NCI-H2227 (cell line): ENCODE measurements at regions not wholly inside any gene's neighbourhood (a gene's known extent, or its start where the extent isn't known, plus 50 kb on each side); places are given as distances from the start of the nearest gene placed in this dataset.
"Not testable (repeated sequence)": the region's sequence is repeated elsewhere in the genome, so short reads cannot be mapped to it uniquely, and the experiment has no call there.

Source experiments
- DNase-seq: peaks from one replicate; lab custom pipeline; 2025; ENCODE audit not compliant: unreplicated experiment; lab: John Stamatoyannopoulos, UW

DNA sequence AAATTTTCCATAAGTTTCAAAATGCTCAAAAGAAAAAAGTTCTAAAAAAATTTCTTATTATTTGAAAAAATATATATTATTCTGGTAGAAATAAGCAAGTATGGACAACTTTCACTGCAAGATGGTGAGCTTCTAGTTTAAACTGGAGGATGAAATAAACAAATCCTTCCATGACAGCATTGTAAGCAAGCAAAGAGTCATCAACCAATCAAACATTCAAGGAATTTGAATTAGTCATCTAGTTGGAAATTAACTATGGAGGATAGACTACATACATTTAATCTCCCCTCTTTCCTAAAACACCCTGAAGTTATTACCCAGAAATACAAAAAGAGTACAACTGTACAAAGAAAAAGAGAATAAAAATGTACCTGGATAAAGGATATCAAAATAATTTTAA is 51.0 kb upstream of the IRX5 start:
- DNase-seq = no peak

DNA sequence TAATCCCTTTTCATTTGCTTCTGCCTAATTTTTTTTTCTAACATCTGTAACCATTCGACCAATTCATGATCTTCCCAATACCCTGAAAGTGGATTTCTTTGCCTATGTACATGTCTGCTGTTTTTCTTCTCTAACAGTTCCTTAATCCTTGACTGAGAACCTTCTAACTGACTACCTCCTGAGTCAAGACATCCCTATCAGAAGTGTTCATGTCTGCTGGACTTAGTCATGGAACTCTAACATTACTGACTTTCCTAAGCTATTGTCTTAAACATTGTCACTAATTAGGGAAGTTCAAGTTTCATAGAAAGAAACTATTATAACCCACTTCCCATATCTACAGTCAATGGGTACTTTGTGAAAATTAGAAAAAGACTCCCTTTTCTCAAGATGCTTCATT is 52.4 kb upstream of the IRX5 start:
- no peak for DNase-seq

DNA sequence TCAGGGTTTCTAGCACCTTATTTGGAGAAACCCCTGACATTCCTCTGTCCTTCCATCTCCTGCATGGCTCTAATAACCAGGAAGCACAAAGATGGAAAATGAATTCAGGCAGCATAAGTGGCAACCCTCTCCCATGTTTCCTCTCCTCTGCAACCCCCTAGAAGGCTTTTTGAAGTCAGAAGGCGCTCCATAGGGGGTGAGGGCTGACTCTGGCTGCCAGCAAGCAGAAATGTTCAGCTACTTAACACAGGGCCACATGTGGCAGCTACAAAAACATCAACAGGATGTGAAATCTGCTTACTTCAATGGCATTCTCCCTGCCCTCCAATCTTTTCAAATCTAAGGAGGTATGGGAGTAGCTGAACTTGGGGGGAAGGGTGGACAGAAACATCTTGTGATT is 55.2 kb upstream of the IRX5 start:
- DNase-seq = no peak

- DNase-seq = not testable (repeated sequence)
Observed at GRCh38 chr16:54873716-54874373, 56.8 kb upstream of the IRX5 start.

DNA sequence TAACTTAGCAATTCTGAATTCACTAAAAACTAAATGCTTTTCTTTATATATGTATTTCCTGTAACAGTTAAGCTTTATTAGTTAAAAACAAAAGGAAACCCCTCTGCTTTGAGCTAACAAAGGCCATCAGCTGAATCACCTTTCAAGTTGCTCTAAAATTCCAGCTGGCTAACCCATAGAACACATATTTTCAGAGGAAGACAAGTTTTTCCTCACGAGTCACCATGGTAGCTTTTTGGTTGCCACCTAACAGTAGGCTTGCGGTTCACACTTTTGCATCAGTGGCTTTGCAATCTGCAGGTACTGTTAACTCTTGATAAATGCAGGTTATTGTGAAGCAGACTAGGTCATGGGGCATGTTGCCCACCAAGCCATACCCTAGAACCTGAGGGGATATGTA is 57.6 kb upstream of the IRX5 start:
- no peak for DNase-seq

GRCh38 chr16:54870151-54870550 is 60.5 kb upstream of the IRX5 start:
- DNase-seq = no peak

- no peak for DNase-seq
Observed at GRCh38 chr16:54867302-54867832, 63.3 kb upstream of the IRX5 start.

DNA sequence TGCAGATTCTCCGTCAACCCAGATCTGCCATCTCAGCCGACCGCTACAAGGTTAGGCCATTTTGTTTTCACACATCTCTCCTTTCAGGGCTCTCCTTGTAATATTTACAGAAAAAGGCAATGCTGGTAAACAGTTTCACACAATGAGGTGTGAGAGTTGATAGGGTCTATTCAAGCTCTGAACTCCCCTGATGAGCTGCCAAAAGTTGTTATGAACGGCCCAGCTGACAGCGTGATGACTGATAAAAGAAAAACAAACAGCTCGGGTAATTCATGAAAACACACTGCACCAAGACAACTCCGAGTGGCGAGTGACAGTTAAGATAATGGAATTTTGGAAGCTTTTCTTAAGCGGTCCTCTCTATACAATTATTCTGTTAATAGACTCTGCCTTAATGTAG is 68.1 kb upstream of the IRX5 start:
- no peak for DNase-seq

- no peak for DNase-seq
Observed at GRCh38 chr16:54856871-54857270, 73.8 kb upstream of the IRX5 start.

DNA sequence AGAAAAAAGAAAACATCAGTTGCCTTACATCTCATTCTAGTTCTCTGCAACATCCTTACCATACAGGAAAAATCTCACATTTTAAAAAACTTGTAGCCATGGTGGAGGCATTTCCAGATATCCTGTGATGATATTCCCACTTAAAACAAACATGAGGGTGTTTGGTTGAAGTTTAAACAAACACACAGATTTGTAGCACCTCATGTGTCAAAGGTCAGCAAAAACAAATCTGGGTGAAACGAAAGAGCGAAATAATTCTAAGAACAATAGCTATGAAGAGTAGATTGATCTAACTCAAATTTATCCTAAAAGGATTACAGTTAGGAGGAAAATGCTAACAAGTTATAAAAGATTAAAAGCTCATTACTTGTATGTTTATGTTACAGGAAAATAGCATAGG is 83.1 kb upstream of the IRX5 start:
- no peak for DNase-seq

GRCh38 chr16:54847207-54847606 is 83.5 kb upstream of the IRX5 start:
- no peak for DNase-seq

DNA sequence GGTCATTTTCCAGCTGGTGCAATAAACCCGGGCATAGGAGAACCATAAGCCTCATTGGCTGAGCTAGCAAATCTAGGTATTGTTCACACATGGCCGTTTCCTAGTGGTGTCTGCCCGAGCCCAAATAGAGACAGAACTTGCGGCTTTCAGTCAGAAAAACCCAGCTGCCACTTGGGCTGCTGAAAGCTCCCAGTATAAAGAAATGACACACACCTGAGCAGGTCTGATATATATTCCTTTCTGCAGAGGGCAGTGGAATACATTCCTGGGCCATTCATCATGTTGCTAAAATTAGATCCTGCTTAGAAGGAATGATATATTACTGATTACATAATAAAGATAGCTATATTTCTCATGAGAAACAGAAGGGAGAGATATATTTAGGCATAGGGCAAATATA is 83.9 kb upstream of the IRX5 start:
- no peak for DNase-seq

- DNase-seq = no peak
Observed at GRCh38 chr16:54843424-54843750, 87.3 kb upstream of the IRX5 start.

- DNase-seq = no peak
Observed at GRCh38 chr16:54842743-54843423, 87.8 kb upstream of the IRX5 start.

GRCh38 chr16:54829691-54830090 is 101.0 kb upstream of the IRX5 start:
- no peak for DNase-seq

GRCh38 chr16:54822892-54823291 is 107.8 kb upstream of the IRX5 start:
- DNase-seq = no peak

- DNase-seq = no peak
Observed at GRCh38 chr16:54822492-54822891, 108.2 kb upstream of the IRX5 start.

DNA sequence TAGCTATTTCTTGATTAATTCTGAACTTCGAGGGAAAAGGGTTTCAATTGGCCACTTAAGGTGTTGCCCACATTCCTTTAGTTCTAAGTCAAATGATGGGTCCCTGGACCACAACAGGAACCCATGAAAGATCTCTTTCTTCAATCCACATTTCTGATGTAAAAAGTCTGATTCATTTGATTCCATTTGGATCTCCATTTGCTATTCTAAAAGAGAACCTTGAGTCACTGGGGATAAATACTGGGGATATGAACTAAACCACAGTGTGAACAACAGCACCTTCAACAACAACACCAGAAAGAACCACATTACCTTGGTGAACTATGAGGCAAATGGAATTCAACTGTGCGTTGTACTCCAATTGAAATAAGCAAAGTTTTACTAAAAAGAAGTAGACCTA is 108.9 kb upstream of the IRX5 start:
- no peak for DNase-seq

- DNase-seq = no peak
Observed at GRCh38 chr16:54817940-54818574, 112.6 kb upstream of the IRX5 start.

GRCh38 chr16:54817432-54817831 is 113.2 kb upstream of the IRX5 start:
- no peak for DNase-seq

DNA sequence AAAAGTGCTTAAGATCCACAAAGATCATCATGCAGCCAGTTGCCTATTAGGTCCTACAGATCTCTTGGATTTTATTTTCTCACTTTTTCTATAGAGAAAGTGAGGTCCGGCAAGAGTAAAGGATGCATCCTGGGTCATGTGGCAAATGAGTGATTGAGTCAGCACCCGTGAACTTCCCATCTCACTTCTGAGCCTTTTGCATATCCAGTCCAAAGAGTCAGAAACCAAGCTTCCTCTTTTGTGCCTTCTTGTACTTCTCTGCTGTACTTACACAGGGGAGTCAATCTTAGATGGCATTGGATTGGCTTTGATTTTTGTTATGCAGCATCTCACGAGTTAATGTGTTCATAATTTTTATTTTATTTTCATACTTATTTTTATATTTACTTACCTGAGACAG is 114.2 kb upstream of the IRX5 start:
- DNase-seq = no peak

DNA sequence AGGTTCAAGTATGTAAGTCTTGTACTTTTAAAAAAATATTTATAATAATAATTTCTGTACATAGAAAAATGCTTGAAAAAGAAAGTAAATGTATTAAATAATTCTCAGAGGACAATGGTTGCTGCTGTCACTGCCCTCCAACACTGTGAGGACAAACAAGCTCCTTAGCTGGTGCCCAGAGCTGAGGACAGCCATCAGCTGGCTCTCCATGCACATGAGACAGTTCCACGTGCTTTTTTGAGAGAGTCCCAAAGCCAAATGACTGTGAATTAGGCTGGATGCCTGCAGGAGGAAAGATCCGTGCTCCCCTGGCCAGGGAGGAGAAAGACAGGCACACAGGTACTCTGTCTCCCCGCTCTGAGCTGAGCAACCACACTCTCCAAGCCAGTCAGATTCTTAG is 115.5 kb upstream of the IRX5 start:
- no peak for DNase-seq
